Head of caudate nucleus (tissue), 42 donors: ENCODE measurements at regions not wholly inside any gene's neighbourhood (a gene's known extent, or its start where the extent isn't known, plus 50 kb on each side); places are given as distances from the start of the nearest gene placed in this dataset.

Source experiments
- DNase-seq, 42 donors: peaks; one replicate each; pipeline versions ENCODE4 v3.0.0 to v3.0.0-alpha.2; 2020 to 2021; ENCODE audit warnings: mixed read lengths in 7 of 42
- intact Hi-C: fragments of 100-400 bp; cut with DNase I; formaldehyde crosslinking; loops from one replicate; pipeline ENCODE4 v1.15.0; 2022

DNA sequence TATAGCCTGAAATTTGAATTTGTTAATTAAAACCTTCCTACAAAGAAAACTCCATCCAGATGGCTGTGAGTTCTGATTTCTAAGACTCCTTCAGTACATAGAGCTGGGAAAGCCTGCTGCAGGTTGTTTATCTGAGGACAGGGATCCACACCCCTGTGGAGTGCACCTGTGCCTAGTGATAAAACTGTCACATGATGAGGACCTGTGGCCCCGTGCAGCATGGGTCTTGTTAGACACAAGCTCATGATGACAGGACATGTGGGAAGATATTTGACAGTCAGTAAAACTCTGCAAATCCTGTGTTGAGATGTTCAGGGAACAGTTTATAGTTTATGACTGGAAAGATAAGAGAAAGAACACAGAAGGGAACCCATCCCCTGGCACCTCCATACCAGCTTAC is 133.2 kb upstream of the TMEM18 start:
- intact Hi-C loops, result no loop called here
- DNase-seq, result peak in 2 of 42 donors; percentile 28 to 34

DNA sequence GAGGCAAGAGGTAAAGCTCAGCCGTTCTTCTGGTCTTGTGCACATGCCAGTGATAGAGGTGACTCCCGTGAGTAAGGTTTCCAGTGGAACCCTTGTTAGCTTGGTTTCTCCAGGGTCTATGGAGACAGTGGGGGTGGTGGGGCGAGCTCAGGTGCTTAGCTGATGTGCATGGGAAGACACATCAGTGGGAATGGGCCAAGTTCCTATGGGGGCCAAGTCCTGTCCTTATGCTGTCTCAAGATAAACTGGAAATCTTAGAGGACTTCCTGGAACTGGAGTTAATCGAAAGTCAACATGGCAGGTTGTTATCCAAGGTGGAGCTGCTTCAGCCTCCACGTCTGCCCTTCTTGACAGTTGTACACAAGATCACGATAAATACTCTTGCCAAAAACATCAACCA is 130.1 kb upstream of the TMEM18 start:
- peak in 2 of 42 donors; percentile 4 to 23 for DNase-seq

DNA sequence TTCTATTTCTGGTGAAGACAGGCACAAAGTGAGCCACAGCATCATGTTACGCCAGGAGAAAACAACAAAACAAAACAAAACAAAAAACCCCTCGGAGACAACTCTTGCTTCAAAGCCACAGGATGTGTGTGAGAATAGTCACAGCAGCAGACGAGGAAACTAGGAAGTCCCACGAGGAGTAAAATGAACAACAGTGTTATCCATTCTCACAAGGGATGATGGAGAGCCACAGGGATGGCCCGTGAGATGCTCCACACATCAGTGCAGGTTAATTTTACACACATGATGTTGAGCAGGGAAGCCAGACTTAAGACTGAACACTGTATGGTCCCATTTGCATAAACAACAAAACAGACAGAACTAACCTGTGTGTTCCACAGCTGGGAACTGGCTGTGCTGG is 128.5 kb upstream of the TMEM18 start:
- peak in 1 of 42 donors; percentile 3 for DNase-seq
- intact Hi-C loops, result no loop called here

More for the DNA sequence above, 130.1 kb upstream of the TMEM18 start:
- intact Hi-C loops, result no loop called here

DNA sequence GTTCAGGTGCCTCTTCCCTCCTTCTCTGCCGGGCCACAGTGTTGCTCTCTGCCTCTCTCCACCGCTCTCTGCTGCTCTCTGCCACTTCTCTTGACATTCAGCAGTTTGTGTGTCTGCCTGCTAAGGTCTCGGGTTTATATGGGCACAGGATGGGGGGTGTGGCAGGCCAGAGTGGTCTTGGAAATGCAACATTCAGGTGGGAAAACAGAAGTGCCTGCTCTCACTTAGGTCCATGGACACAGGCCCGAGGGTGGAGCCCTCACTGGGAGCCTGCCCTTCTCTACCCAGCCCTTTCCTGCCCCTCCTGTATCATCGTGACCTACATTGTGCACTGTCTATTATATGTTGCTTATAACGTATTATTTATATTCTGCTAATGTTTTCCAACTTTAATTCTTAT is 120.8 kb upstream of the TMEM18 start:
- DNase-seq, result peak in 2 of 42 donors; percentile 20 to 30
- intact Hi-C loops, result no loop called here

DNA sequence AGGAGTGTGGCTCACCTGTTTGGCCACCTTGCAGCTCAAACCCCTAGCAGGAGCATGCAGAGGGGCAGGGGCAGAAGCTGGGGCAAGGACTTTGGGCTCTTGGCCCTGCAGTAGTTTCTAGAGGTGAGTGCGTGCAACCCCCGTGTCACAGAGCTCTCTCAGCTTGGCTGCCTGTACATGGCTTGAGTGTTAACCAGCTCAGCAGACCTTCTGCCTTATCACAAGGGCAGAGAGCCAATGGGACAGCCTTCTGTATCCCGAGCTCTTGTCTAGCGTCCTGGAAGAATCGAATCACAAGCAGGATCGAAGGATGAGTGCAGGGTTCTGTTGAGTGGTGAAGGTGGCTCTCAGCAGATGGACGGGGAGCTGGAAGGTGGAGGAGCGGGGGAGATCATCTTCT is 120.3 kb upstream of the TMEM18 start:
- DNase-seq, result peak in 2 of 42 donors; percentile 1 to 27
- intact Hi-C loops, result no loop called here

DNA sequence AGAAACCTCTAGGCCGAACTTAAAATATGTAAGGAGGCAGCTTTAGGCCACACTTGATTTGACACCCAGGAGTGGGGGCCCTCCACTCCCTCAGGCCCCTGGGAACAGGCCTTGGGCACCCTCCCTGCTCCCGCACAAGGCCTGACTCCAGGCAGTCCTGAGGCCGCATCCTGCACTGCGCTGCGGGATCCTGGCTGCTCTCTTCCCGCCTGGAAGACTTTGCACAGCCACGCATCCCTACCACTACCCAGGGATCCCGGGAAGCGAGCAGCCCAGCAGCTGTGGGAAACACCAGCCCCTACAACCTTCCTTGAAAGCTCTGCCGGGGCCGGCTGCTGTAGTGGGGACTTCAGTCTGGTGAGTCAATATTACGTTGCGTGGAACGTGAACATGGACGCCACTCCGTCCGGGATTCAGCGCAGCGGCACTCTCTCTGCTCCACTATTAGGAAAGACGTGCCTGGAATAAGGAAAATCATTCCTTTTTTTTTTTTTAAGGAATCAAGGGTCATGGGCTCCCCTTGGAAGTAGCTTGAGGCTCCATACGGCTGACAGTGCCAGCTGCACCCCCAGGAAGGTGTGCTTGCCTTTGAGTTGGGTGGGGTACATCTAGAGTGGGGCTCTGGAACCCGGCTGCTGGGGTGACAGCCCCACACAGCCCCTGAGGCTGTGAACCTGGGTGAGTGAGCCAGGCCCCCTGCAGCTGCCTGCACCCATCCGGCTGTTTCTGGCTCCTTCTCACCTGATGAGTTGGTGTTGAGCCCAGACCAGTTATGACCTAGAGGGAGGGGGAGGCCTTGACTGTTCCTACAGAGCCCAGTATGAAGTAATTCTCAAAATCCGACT is 119.2 kb upstream of the TMEM18 start:
- intact Hi-C loops, result no loop called here
- peak in 2 of 42 donors; percentile 18 to 25 for DNase-seq

DNA sequence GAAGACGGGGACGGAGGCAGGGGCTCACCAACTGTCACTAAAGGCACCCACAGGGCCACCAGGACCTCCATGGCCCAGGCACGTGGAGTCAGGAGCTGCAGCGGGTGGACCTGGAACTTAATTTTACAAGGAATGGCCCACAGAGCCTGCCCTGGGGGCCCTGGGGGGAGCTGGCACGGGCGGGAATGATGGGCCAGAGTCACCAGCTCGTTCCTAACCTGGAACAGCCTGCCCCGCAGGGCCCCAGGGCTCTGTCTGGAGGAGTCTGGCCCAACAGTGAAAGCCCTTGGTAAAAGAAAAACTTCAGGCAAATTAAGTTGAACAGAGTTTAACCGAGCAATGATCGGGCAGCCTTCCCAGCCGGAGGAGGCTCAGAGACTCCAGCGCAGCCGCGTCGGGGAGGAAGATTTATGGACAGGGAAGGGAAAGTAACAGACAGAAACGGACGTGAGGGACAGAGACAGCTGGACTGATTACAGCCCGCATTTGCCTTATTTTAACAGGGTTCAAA is 118.4 kb upstream of the TMEM18 start:
- peak in 3 of 42 donors; percentile 13 to 34 (median 18) for DNase-seq
- intact Hi-C loops, result no loop called here

DNA sequence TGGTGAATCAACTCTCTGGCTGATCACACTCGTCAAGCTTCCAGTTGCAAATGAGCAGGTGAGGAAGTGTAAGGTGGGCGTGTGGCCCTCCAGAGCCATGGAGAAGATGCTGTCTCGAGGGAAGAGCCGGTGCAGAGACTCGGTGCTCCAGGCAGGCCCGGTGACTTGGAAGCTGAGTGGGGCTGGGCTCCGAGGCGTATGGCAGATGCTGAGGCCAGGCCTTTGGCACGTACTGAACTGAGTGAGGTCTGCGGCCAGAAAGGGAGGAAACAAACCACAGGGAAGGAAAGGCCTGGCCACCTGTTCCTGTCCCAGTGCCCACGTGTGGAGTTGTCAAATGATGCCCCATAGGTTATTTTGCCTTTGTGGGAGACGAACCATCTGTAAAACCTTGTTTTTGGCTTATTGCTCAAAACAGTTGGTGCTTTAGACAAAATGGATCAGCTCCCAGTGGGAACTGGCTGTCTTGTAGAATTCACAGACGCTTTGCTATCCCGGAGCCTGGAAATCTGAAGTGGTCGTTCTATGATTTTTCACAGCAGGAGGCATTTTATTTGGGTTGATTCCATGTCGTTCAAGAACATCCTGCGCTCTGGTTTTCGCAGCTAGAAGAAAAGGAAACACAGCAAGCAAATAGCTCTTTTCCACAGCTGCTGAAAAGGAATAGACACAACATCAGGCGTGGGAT is 117.5 kb upstream of the TMEM18 start:
- intact Hi-C loops, result no loop called here
- DNase-seq, result peak in 2 of 42 donors; percentile 32 to 37

DNA sequence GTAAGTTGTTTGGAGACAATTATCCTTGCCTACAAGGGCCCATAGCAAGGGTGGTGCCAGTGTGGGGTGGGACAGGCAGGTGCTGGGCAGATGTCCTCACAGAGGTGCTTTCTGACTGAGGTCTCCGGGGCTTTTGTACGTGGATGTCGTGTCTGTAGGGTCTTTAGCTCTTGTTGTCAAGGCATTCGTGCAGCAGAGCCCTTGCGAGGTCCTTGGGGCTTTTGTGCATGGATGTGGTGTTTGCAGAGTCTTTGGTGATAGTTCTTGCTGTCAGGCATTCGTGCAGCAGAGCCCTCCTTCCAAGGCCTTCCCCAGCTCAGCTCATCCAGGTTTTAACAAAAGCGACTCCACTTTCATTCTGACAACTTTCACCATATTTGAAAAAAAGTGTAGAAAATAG is 116.0 kb upstream of the TMEM18 start:
- intact Hi-C loops, result no loop called here
- DNase-seq, result peak in 2 of 42 donors; percentile 25 to 32

DNA sequence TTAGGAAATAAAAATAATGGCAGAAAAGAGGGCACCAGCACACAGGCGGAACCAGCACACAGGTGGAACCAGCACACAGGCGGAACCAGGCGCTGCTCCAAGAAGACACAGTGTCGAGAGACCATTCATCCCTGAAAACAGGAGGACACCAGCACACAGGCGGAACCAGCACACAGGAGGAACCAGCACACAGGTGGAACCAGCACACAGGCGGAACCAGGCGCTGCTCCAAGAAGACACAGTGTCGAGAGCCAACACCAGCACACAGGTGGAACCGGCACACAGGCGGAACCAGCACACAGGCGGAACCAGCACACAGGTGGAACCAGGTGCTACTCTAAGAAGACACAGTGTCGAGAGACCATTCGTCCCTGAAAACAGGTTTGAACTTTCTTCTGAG is 115.5 kb upstream of the TMEM18 start:
- peak in 2 of 42 donors; percentile 10 to 20 for DNase-seq
- intact Hi-C loops, result no loop called here

DNA sequence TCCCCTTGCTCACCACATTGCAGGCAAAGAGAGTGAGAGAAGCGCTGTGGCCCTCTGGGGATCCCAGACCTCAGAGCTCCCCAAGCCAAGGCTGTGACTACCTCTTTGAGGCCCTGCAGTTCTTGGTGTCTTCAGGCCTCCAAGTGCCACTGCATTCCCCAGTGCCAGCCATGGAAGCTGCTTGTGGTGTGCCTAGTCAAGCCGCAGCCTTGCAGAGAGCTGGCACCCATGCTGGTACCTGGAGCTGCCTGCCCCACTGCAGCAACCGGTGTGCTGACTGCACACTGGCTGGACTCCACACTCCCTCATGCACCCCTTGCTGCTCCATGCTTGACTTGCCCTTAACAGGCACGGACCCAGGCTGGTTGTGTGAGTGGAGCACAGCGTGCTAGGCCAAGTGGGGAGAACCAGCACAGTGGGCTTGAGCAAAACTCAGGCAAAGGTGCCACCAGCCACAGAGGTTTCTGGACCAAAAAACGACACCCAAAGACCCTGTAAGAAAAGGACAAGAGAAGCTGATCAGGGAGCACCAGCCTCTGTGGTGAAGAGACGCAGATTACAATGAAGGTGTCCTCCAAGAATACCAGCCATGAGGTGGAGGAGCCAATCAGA is 113.5 kb upstream of the TMEM18 start:
- peak in 2 of 42 donors; percentile 17 to 29 for DNase-seq
- intact Hi-C loops, result no loop called here

DNA sequence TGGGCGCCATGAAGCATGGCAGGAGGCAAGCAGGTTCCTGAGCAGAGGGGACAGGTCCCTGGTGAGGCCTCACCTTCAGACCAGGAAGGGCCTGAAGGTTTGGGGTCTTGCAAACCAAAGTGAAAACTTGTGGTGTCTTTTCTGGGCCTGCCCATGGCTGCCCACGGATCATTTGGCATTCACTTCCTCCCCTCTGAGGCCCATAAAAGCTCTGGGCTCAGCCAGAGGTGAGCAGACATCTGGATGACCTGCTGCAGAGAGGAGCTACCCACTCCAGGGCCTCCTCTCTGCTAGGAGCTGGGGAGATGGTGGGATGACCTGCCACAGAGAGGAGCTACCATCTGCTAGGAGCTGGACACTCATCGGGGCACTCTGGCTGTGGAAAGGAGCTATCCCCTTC is 112.9 kb upstream of the TMEM18 start:
- intact Hi-C loops, result no loop called here
- peak in 1 of 42 donors; percentile 18 for DNase-seq

DNA sequence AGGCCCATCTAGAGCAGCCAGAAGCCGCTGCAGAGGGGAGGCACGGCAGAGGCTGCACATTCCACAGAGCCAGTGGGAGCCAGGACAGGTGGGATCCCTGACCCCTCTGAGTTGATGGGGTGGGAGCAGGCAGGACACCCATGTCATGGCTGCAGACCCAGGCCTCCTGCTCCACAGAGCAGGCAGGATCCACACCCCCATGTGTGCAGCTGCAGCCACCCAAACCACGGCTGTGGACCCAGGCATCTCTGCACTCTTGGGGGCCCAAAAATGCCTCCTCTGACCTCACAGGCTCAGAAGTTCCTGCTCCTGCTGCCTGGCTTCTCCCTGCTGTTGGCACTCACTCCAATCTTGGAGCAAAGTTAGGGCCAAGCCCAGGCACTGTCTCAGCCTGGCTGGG is 112.3 kb upstream of the TMEM18 start:
- intact Hi-C loops, result no loop called here
- DNase-seq, result peak in 1 of 42 donors; percentile 12

DNA sequence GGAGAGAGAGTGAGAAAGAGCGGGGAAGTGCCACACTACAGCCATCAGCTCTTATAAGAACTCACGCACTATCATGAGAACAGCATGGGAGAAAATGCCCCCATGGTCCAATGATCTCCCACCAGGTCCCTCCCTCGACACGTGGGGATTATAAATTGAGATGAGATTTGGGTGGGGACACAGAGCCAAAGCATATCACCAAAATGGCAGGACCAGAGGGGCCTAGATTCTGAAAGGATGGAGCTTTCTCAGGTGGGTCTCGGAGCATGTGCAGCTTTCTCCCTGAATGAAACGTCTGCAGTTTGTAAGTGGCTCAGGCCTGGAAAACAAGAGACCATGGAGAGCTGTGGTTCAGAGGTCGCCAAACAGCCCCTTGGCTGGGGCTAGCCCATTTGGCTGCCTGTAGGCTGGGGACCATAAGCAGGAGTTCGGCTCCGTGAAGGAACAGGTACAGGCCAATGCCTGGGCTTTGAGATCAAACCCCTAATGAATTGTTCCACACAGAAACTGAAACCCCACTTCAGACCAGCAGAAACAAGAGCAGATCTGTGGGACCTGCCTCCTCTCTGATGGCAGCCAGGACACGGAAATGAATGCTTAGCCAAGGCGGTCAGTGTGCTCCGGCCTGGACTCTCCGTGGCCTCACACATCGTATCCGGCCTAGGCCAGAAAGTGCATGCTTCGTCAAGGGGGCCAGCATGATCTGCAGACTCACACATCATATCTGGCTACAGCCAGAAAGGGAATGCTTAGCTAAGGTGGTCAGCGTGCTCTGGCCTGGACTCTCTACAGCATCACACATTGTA is 111.2 kb upstream of the TMEM18 start:
- DNase-seq, result peak in 1 of 42 donors; percentile 13
- intact Hi-C loops, result no loop called here

DNA sequence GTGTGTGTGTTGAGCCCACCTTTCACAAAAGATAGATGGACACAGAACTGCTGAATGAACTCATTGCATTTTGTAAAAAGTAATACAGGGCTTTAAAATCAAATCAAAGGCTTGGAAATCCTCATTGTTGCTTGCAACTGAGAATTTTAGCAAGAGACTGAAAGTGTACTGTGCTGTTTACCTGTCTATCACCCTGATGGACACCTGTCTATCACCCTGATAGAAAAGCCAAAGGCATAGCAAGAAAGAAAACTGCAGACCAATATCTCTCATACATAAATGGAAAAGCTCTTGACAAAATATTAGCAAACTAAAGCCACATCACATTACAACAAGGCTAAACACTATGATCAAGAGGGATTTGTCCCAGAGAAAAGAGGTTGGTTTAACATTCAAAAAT is 107.5 kb upstream of the TMEM18 start:
- no peak for DNase-seq
- intact Hi-C loops, result no loop called here

DNA sequence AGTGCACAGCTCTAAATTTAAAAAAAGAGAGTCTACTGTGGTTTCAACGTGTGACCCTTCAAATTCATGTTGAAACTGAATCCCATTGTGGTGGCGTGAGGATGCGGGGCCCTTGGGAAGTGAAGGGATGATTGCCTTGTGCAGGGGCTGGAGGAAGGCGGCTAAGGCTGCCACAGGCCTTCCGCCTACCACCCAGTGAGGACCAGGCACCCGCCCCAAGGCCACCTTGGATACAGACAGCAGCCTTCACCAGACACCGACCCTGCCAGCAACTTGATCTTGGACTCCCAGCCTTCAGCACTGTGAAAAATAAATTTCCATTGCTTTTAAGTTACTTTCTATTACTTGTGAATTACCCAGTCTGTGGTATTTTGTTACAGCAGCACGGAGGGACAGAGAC is 103.4 kb upstream of the TMEM18 start:
- no peak for DNase-seq
- intact Hi-C loops, result no loop called here

DNA sequence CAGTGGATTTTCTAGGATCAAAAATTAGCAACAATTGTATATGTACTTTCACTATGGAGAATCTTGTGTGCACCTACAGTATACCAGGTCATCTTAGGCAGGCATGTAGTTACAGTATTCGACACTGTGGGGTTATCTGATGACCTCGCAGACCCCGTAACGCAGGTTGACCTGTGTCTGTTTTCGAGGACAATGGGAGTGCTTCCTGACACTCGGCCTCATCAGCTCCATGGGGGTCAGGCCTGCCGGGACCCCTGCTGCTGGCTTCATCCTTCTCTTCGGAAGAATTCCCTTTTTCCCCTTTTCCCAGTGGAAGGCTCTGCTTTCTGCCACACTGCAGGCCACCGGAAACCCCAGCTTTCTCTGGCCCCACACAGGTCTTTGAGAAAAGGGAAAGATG is 102.8 kb upstream of the TMEM18 start:
- intact Hi-C loops, result no loop called here
- no peak for DNase-seq

DNA sequence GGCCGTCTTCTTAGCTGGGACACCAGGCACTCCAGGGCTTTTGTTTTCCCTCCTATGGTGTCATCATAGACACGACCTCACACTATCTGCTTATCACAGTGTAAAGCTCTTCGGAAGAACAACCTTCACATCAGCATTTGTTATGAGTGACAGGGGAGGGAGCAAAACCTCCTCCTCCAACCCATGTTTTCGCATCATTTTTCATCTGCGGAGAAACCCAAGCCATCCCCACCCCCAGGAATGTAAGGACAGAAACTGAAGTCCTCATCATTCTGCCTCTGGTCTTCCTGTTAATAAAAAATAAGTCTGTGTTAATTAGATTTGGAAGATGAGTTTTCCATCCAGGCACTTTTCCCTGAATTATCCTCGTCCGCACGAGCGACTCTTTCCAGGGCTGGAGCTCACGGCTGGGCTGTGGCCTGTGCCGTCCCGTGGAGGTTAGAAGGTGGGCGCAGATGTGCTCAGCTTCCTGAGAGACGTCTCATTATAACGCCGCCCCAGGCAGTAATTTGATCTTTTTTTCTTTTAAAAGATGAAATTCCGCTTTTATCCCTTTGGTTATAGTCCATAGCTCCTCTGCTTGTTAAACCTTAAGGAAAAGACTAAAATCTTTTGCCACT is 101.6 kb upstream of the TMEM18 start:
- DNase-seq, result peak in 1 of 42 donors; percentile 37
- intact Hi-C loops, result no loop called here

DNA sequence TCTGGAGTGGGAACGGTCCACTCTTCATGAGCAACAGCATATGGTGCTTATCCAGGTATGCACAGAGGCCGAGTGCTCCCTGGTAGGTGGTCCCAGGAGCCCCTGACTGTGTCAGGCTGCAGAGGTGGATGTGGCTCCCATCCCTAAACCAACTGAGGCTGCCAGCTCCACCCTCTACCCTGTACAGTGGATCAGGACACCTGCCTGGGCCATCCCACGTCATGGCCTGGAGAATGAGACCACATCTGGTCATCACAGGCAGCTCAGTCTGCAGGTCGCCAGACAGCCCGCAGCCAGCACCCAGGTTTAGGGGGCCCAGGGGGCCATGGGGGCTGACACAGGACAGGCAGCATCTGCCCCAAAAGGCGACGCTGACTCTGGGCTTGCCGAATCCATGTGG is 100.3 kb upstream of the TMEM18 start:
- intact Hi-C loops, result no loop called here

More for the DNA sequence above, 100.3 kb upstream of the TMEM18 start:
- DNase-seq, result peak in 1 of 42 donors; percentile 16
